Caco-2 (cell line): ENCODE measurements at regions not wholly inside any gene's neighbourhood (a gene's known extent, or its start where the extent isn't known, plus 50 kb on each side); places are given as distances from the start of the nearest gene placed in this dataset.

Experiments
- BruUV-seq: library from RNA; stranded (reverse); fragments of 400-500 nt; replicated peaks from 2 replicates; lab custom pipeline; 2021; lab: Mats Ljungman, UMichigan
- CTCF ChIA-PET: fragments of 300-600 bp; sonication (Branson Sonifier 250); formaldehyde crosslinking; loops from one replicate; lab custom pipeline; 2022; ENCODE audit warnings: antibody characterized with exemption; lab: Charles Lee
- POLR2A ChIA-PET: fragments of 300-600 bp; sonication (Branson Sonifier 250); formaldehyde crosslinking; loops from one replicate; lab custom pipeline; 2022; ENCODE audit warnings: antibody characterized with exemption; lab: Charles Lee
- DNase-seq, 2 experiments: peaks; one replicate each; pipeline versions ENCODE4 v3.0.0 to v3.0.0-alpha.2; 2020 to 2022
- H3K27me3 ChIP-seq: replicated peaks from 2 replicates; pipeline ENCODE4 v1.6.0; 2011; ENCODE audit warnings: low read length; ENCODE audit not compliant: control insufficient read depth, insufficient read depth
- H3K36me3 ChIP-seq: 2 replicates; pipeline ENCODE4 v1.5.1; 2011; ENCODE audit warnings: low read length; ENCODE audit not compliant: control insufficient read depth, insufficient read depth
- H3K4me1 ChIP-seq: fragments of 250-450 bp; sonication (Bioruptor Pico); 2 replicates; pipeline ENCODE4 v1.5.1; 2020; ENCODE audit warnings: mild to moderate bottlenecking
- H3K4me3 ChIP-seq: 2 replicates; pipeline ENCODE4 v1.5.1; 2011; ENCODE audit warnings: low read depth, mild to moderate bottlenecking, control low read depth, low read length
- H3K9me3 ChIP-seq: fragments of 250-450 bp; sonication (Bioruptor Pico); 2 replicates; pipeline ENCODE4 v1.5.1; 2020; ENCODE audit warnings: mild to moderate bottlenecking, moderate library complexity
- H3K27ac Mint-ChIP-seq: one replicate; pipeline ENCODE4 v1.8.0; 2022; ENCODE audit warnings: mixed read lengths; ENCODE audit not compliant: unreplicated experiment
- H3K27me3 Mint-ChIP-seq: one replicate; pipeline ENCODE4 v1.8.0; 2022; ENCODE audit warnings: mixed read lengths; ENCODE audit not compliant: insufficient read depth, unreplicated experiment
- H3K36me3 Mint-ChIP-seq: one replicate; pipeline ENCODE4 v1.8.0; 2022; ENCODE audit warnings: mild to moderate bottlenecking, mixed read lengths; ENCODE audit not compliant: insufficient read depth, unreplicated experiment
- H3K4me1 Mint-ChIP-seq: one replicate; pipeline ENCODE4 v1.8.0; 2022; ENCODE audit warnings: low read depth, mixed read lengths; ENCODE audit not compliant: unreplicated experiment
- H3K4me3 Mint-ChIP-seq: one replicate; pipeline ENCODE4 v1.8.0; 2022; ENCODE audit warnings: mild to moderate bottlenecking, moderate library complexity, mixed read lengths; ENCODE audit not compliant: unreplicated experiment
- H3K9me3 Mint-ChIP-seq: one replicate; pipeline ENCODE4 v1.8.0; 2022; ENCODE audit warnings: mixed read lengths; ENCODE audit not compliant: unreplicated experiment
- intact Hi-C: fragments of 100-400 bp; cut with micrococcal nuclease; formaldehyde crosslinking; loops from one replicate; pipeline ENCODE4 v1.10.0; 2022; ENCODE audit not compliant: unreplicated experiment
- TF ChIP-seq, protein P1 (sequence below), 2 experiments: fragments of 200-600 bp in 1 of 2; IDR thresholded peaks; 1 replicate in 1 of 2; 2 replicates in 1 of 2; pipeline versions ENCODE4 v1.5.1 to v1.8.0; 2011 to 2022; ENCODE audit warnings: antibody characterized with exemption in 1 of 2, control low read depth in 1 of 2, inconsistent platforms in 1 of 2, low read depth in 1 of 2, low read length in 1 of 2, mild to moderate bottlenecking in 1 of 2, moderate library complexity in 1 of 2; ENCODE audit not compliant: insufficient read depth in 1 of 2, severe bottlenecking in 1 of 2, unreplicated experiment in 1 of 2

DNA sequence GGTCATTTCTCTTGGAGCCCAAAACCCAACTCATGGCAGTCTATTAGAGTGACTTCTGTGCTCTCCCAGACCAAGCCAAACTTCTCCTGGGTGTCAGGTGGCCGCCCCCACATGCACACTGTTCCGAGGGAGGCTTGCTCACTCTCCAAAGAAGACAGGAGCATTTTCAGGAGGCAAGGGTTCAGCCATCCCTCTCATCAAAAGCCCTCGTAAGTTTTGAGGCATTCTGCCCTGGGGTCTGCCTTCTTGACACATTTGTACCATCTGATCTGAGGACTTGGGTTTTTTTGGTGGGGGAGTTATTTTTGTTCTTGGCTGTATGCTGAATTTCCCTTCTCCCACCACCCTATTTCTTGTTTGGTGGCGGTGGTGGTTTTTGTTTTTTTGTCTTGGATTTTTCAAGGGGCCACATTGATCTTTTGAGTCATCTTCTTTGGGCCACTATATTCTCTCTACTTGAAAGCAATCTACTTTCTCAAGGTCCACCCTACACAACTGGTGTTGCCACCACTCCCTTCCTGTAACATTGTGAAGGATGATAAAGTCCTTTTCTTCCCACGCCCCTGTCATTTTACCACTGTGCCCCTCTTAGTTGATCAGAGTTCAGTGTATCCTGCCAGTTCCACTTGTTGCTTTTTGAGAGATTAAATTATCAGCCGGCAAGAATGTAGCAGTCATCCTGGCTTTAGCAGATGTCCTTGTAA, 255.8 kb downstream of the CYP26B1 start:
- no peaks in the 10 kb centered on the region; the same call in 1 of the 2 replicates for H3K27me3 ChIP-seq
- no peaks in the 10 kb centered on the region for H3K36me3 ChIP-seq
- no peak overlapping the region for H3K4me3 ChIP-seq
- Mint-ChIP-seq H3K4me1 (no peaks in the 10 kb centered on the region), H3K4me3 (no peak overlapping the region), H3K9me3 (peaks cover 1% of the 10 kb centered on the region), H3K27me3 (peaks cover 20% of the 10 kb centered on the region), H3K36me3 (no peaks in the 10 kb centered on the region), H3K27ac (no peak overlapping the region)
- ChIA-PET CTCF (no interaction called here), POLR2A (no interaction called here)
- intact Hi-C loops = no loop called here
- TF ChIP-seq, protein P1, sequence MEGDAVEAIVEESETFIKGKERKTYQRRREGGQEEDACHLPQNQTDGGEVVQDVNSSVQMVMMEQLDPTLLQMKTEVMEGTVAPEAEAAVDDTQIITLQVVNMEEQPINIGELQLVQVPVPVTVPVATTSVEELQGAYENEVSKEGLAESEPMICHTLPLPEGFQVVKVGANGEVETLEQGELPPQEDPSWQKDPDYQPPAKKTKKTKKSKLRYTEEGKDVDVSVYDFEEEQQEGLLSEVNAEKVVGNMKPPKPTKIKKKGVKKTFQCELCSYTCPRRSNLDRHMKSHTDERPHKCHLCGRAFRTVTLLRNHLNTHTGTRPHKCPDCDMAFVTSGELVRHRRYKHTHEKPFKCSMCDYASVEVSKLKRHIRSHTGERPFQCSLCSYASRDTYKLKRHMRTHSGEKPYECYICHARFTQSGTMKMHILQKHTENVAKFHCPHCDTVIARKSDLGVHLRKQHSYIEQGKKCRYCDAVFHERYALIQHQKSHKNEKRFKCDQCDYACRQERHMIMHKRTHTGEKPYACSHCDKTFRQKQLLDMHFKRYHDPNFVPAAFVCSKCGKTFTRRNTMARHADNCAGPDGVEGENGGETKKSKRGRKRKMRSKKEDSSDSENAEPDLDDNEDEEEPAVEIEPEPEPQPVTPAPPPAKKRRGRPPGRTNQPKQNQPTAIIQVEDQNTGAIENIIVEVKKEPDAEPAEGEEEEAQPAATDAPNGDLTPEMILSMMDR (IDR thresholded peaks at IDR 0.05; ENCODE audit: insufficient read depth in 1 of 2, low read depth in 1 of 2, low read length in 1 of 2, severe bottlenecking in 1 of 2, unreplicated experiment in 1 of 2) = no peak
- H3K4me1 ChIP-seq = no peaks in the 10 kb centered on the region
- H3K9me3 ChIP-seq = no peaks in the 10 kb centered on the region
- no peak for DNase-seq
- no TSS peak for BruUV-seq

DNA sequence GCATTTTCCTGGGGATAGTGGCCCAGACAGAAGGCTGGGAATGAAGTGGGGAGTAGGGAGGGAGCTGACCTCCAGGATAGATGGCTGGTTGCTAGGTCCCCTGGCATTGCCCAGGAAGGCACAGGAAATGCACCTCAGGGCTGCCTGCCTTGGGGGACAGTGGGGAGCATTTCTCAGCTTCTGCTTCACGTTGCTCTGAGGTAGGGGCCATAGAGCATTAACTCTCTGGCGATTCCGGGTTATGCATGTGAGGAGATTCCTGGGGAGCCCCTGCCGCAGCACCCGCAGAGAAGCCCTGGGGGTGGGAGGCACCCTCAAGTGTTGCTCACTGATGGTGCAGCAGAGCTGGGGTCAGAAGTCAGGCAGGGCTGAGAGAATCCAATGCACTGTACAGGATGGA, 256.5 kb downstream of the CYP26B1 start:
- H3K4me1 ChIP-seq = no peaks in the 10 kb centered on the region
- H3K36me3 Mint-ChIP-seq = no peaks in the 10 kb centered on the region
- no peak overlapping the region for H3K4me3 Mint-ChIP-seq
- no peaks in the 10 kb centered on the region for H3K36me3 ChIP-seq
- intact Hi-C loops = no loop called here
- H3K4me3 ChIP-seq = no peak overlapping the region
- peaks cover 8% of the 10 kb centered on the region for H3K9me3 Mint-ChIP-seq
- H3K9me3 ChIP-seq = no peaks in the 10 kb centered on the region
- TF ChIP-seq, protein P1 (IDR thresholded peaks at IDR 0.05; ENCODE audit: insufficient read depth in 1 of 2, low read depth in 1 of 2, low read length in 1 of 2, severe bottlenecking in 1 of 2, unreplicated experiment in 1 of 2) = no peak
- no peak for DNase-seq
- no TSS peak for BruUV-seq
- H3K27ac Mint-ChIP-seq = no peak overlapping the region
- H3K4me1 Mint-ChIP-seq = no peaks in the 10 kb centered on the region
- POLR2A ChIA-PET = no interaction called here
- CTCF ChIA-PET = no interaction called here
- H3K27me3 ChIP-seq = no peaks in the 10 kb centered on the region; the same call in 1 of the 2 replicates
- peaks cover 24% of the 10 kb centered on the region for H3K27me3 Mint-ChIP-seq

DNA sequence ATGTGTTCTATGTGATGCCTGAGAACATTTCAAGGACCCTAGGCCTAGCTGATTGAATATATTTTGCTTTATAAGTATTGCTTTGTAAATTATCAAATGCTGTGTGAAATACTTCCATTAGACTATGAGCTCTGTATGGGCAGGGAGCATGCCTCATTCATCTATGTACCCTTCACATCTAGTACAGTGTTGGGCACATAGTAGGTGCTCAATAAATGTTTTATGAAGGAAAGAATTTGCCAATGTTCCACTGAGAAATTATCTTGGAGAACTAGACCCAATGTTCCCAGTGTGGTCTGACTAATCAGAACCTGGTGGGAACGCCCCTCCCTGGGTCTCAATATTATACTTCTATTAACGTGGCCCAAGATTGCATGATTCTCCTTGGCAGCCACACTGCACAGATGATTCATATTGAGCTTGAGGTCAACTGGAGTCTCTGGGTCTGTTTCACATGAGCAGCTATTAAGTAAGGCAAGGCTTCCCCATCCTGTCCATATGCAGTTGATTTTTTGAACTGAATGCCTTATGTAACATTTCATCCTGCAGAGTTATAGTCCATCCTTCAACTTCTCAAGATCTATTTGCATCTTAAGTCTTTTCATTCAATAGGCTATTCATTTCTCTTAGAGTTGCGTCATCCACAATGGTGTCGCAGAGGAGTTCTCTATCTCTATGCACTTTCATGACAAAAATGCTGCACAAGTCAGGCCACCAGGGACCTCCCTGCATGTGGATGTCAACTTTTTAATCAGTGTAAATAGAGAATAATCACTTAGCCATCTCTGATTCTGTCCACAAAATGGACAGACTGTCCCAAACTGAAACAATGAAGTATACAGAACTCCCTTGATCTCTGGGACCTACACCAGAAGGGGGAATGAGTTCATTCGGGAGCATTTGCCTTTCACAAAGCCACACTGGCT, 257.6 kb downstream of the CYP26B1 start:
- Mint-ChIP-seq H3K27me3 (peaks cover 24% of the 10 kb centered on the region), H3K4me1 (no peaks in the 10 kb centered on the region), H3K9me3 (peaks cover 11% of the 10 kb centered on the region), H3K36me3 (no peaks in the 10 kb centered on the region), H3K27ac (no peak overlapping the region), H3K4me3 (no peak overlapping the region)
- H3K36me3 ChIP-seq = no peaks in the 10 kb centered on the region
- H3K4me1 ChIP-seq = no peaks in the 10 kb centered on the region
- ChIA-PET CTCF (no interaction called here), POLR2A (no interaction called here)
- intact Hi-C loops = no loop called here
- no peaks in the 10 kb centered on the region; the same call in 1 of the 2 replicates for H3K27me3 ChIP-seq
- no peak overlapping the region for H3K4me3 ChIP-seq
- H3K9me3 ChIP-seq = no peaks in the 10 kb centered on the region
- TF ChIP-seq, protein P1 (IDR thresholded peaks at IDR 0.05; ENCODE audit: insufficient read depth in 1 of 2, low read depth in 1 of 2, low read length in 1 of 2, severe bottlenecking in 1 of 2, unreplicated experiment in 1 of 2) = no peak
- no TSS peak for BruUV-seq
- no peak for DNase-seq
